IMR-90 (cell line): ENCODE measurements at regions not wholly inside any gene's neighbourhood (a gene's known extent, or its start where the extent isn't known, plus 50 kb on each side); places are given as distances from the start of the nearest gene placed in this dataset.

Source experiments
- ATAC-seq: fragments of 200-7000 bp; cut with Tn5 transposase; 2 replicates; pipeline ENCODE4 v1.9.1; 2020; ENCODE audit warnings: low read depth, mild to moderate bottlenecking, moderate library complexity
- BruUV-seq: library from RNA; stranded (reverse); fragments of 400-500 nt; replicated peaks from 2 replicates; lab custom pipeline; 2021; lab: Mats Ljungman, UMichigan
- CTCF ChIA-PET: fragments of 300-600 bp; formaldehyde crosslinking; extraction: SDS; loops from one replicate; lab custom pipeline; 2021; ENCODE audit warnings: antibody characterized with exemption; lab: Yijun Ruan, JAX
- POLR2A ChIA-PET: fragments of 300-600 bp; sonication (Branson Sonifier 250); formaldehyde crosslinking; loops from one replicate; lab custom pipeline; 2022; ENCODE audit warnings: antibody characterized with exemption; ENCODE audit not compliant: unreplicated experiment; lab: Charles Lee
- DNase-seq: peaks from one replicate; pipeline ENCODE4 v3.0.0; 2013
- H2AFZ ChIP-seq: replicated peaks from 2 replicates; pipeline ENCODE3; 2013; ENCODE audit warnings: low read length, mild to moderate bottlenecking; ENCODE audit not compliant: poor library complexity
- H2AK5ac ChIP-seq: 2 replicates; pipeline ENCODE4 v1.6.1; 2013; ENCODE audit warnings: low read depth, low read length, inconsistent platforms
- H2AK9ac ChIP-seq: replicated peaks from 2 replicates; pipeline ENCODE3; 2013; ENCODE audit warnings: mild to moderate bottlenecking, low read depth, low read length, moderate library complexity; ENCODE audit not compliant: poor library complexity
- H2BK120ac ChIP-seq: 2 replicates; pipeline ENCODE4 v1.6.1; 2013; ENCODE audit warnings: low read depth, low read length, inconsistent platforms
- H2BK15ac ChIP-seq: 3 replicates; pipeline ENCODE4 v1.6.1; 2013; ENCODE audit warnings: low read depth, low read length, inconsistent platforms
- H2BK20ac ChIP-seq: 2 replicates; pipeline ENCODE4 v1.6.1; 2013; ENCODE audit warnings: low read depth, mild to moderate bottlenecking, inconsistent platforms, low read length, moderate library complexity
- H2BK5ac ChIP-seq: 2 replicates; pipeline ENCODE4 v1.6.1; 2013; ENCODE audit warnings: mild to moderate bottlenecking, low read depth, low read length, inconsistent platforms; ENCODE audit not compliant: poor library complexity, severe bottlenecking
- H3K14ac ChIP-seq: replicated peaks from 2 replicates; pipeline ENCODE4 v1.6.1; 2013; ENCODE audit warnings: low read depth, low read length, inconsistent platforms
- H3K18ac ChIP-seq: 2 replicates; pipeline ENCODE4 v1.6.1; 2013; ENCODE audit warnings: low read depth, low read length, control low read depth
- H3K23ac ChIP-seq: 2 replicates; pipeline ENCODE4 v1.6.1; 2013; ENCODE audit warnings: low read depth, low read length, inconsistent platforms
- H3K27ac ChIP-seq: 2 replicates; pipeline ENCODE4 v1.5.1; 2013; ENCODE audit warnings: mild to moderate bottlenecking, control low read depth, low read length; ENCODE audit not compliant: insufficient read depth
- H3K27me3 ChIP-seq: 2 replicates; pipeline ENCODE4 v1.6.1; 2013; ENCODE audit warnings: low read length; ENCODE audit not compliant: control insufficient read depth, insufficient read depth
- H3K36me3 ChIP-seq: 2 replicates; pipeline ENCODE4 v1.6.1; 2013; ENCODE audit warnings: low read length, mixed read lengths; ENCODE audit not compliant: control insufficient read depth, insufficient read depth
- H3K4ac ChIP-seq: 2 replicates; pipeline ENCODE4 v1.6.1; 2013; ENCODE audit warnings: low read depth, low read length, inconsistent platforms
- H3K4me1 ChIP-seq: 2 replicates; pipeline ENCODE4 v1.6.1; 2013; ENCODE audit warnings: low read length, mixed read lengths; ENCODE audit not compliant: control insufficient read depth, insufficient read depth
- H3K4me2 ChIP-seq: 2 replicates; pipeline ENCODE4 v1.6.1; 2013; ENCODE audit warnings: low read depth, mild to moderate bottlenecking, control low read depth, low read length, moderate library complexity
- H3K4me3 ChIP-seq: 2 replicates; pipeline ENCODE4 v1.5.1; 2013; ENCODE audit warnings: low read depth, mild to moderate bottlenecking, control low read depth, low read length, moderate library complexity; ENCODE audit not compliant: insufficient read depth
- H3K56ac ChIP-seq: 2 replicates; pipeline ENCODE4 v1.6.1; 2013; ENCODE audit warnings: low read length, inconsistent platforms; ENCODE audit not compliant: insufficient read depth; ENCODE audit errors: extremely low read depth
- H3K79me1 ChIP-seq, 2 experiments: 2 replicates each; pipeline ENCODE4 v1.6.1; 2013; ENCODE audit warnings: low read length in 2 of 2, inconsistent platforms in 1 of 2, low read depth in 1 of 2
- H3K9ac ChIP-seq: 2 replicates; pipeline ENCODE4 v1.6.1; 2013; ENCODE audit warnings: low read depth, low read length, control low read depth
- H3K9me1 ChIP-seq: 2 replicates; pipeline ENCODE4 v1.6.1; 2013; ENCODE audit warnings: low read length, inconsistent platforms; ENCODE audit not compliant: insufficient read depth
- H3K9me3 ChIP-seq: 2 replicates; pipeline ENCODE4 v1.6.1; 2013; ENCODE audit warnings: low read length; ENCODE audit not compliant: control insufficient read depth, insufficient read depth
- H4K20me1 ChIP-seq: 2 replicates; pipeline ENCODE4 v1.6.1; 2013; ENCODE audit warnings: low read length, inconsistent platforms; ENCODE audit not compliant: insufficient read depth
- H4K5ac ChIP-seq: 2 replicates; pipeline ENCODE4 v1.6.1; 2013; ENCODE audit warnings: mild to moderate bottlenecking, low read depth, low read length, control low read depth
- H4K8ac ChIP-seq, 2 experiments: 2 replicates each; pipeline ENCODE4 v1.6.1; 2013; ENCODE audit warnings: low read depth in 2 of 2, low read length in 2 of 2, control low read depth in 1 of 2, inconsistent platforms in 1 of 2
- H4K91ac ChIP-seq: 2 replicates; pipeline ENCODE4 v1.6.1; 2013; ENCODE audit warnings: low read depth, low read length, inconsistent platforms; ENCODE audit not compliant: insufficient read depth
- NFE2L2 ChIP-seq: fragments of 150-350 bp; IDR thresholded peaks from 2 replicates; pipeline ENCODE4 v1.6.1; 2016; ENCODE audit warnings: low read depth, mild to moderate bottlenecking, low read length
- RAD21 ChIP-seq: IDR thresholded peaks from 2 replicates; pipeline ENCODE4 v1.6.1; 2012; ENCODE audit warnings: low read length, improper control_type of control experiment
- WGBS, 2 experiments: methylation state at CpG; one replicate each; pipeline versions ENCODE4 v1.1.5 to v1.1.7; 2013; ENCODE audit warnings: missing lambda C conversion rate in 2 of 2; ENCODE audit not compliant: insufficient read length in 1 of 2; ENCODE audit errors: extremely low coverage in 2 of 2; 5-methylcytosine and 5-hydroxymethylcytosine counted together
- dilution Hi-C: fragments of 300-500 bp; cut with HindIII; formaldehyde crosslinking; loops from one replicate; pipeline ENCODE4 v1.14.3; 2018; ENCODE audit warnings: low sequenced_read_pairs; ENCODE audit not compliant: unreplicated experiment
- in situ Hi-C: fragments of 300-500 bp; cut with MboI; formaldehyde crosslinking; loops from 3 replicates; pipeline ENCODE4 v1.14.3; 2019; ENCODE audit warnings: low sequenced_read_pairs, inconsistent platforms, mixed read lengths
- intact Hi-C: fragments of 100-400 bp; cut with micrococcal nuclease; formaldehyde crosslinking; loops from 2 replicates; pipeline ENCODE4 v1.10.0; 2022

GRCh38 chr10:59582058-59582457, 127.6 kb downstream of the SLC16A9 start:
- no TSS peak for BruUV-seq

More at GRCh38 chr10:59582058-59582457, 127.6 kb downstream of the SLC16A9 start:
- Histone ChIP-seq H2BK15ac (no peak overlapping the region), H2AK9ac (no peak overlapping the region), H3K9me1 (no peaks in the 10 kb centered on the region), H3K27me3 (peaks cover 3% of the 10 kb centered on the region; the same call in 1 of the 2 replicates), H3K4me1 (peaks cover 3% of the 10 kb centered on the region; the same call in 1 of the 2 replicates), H3K9ac (no peak overlapping the region), H2AK5ac (no peak overlapping the region), H3K79me1 (no peaks in the 10 kb centered on the region), H3K23ac (no peak overlapping the region), H4K5ac (no peak overlapping the region), H3K27ac (no peak overlapping the region), H2AFZ (no peak overlapping the region), H3K18ac (no peak overlapping the region), H3K14ac (no peak overlapping the region), H3K4ac (no peak overlapping the region), H4K20me1 (no peaks in the 10 kb centered on the region), H3K4me3 (no peak overlapping the region), H3K9me3 (no peaks in the 10 kb centered on the region), H4K91ac (no peak overlapping the region), H4K8ac (no peak overlapping the region), H2BK120ac (no peak overlapping the region), H2BK20ac (no peak overlapping the region), H3K36me3 (no peaks in the 10 kb centered on the region), H3K56ac (no peak overlapping the region), H2BK5ac (no peak overlapping the region), H3K4me2 (no peak overlapping the region)
- ChIA-PET CTCF (interaction anchor here (0.7 kb wide), 1 partner anchor 342 kb away, joined by 3 read pairs; no protein-coding TSS in a partner anchor), POLR2A (no interaction called here)
- WGBS, 2 experiments = 70% methylated on average over 2 of the region's 3 CpGs; no CpG with 5 or more reads in 1 of the 2 experiments
- dilution Hi-C loops = no loop called here
- no peak for TF ChIP-seq RAD21
- TF ChIP-seq NFE2L2 = no peak
- ATAC-seq (no peak), DNase-seq (no peak)
- in situ Hi-C loops = loop anchor here (25.0 kb wide), 1 partner anchor 1045 kb away; no protein-coding TSS in a partner anchor
- intact Hi-C loops = no loop called here
